Endothelial cell of umbilical vein (primary cell): ENCODE measurements at regions not wholly inside any gene's neighbourhood (a gene's known extent, or its start where the extent isn't known, plus 50 kb on each side); places are given as distances from the start of the nearest gene placed in this dataset.

ENCODE experiments used
- BruUV-seq: library from RNA; stranded (reverse); fragments of 400-500 nt; replicated peaks from 2 replicates; lab custom pipeline; 2021; lab: Mats Ljungman, UMichigan
- CTCF ChIA-PET: fragments of 300-600, 350-600 bp; sonication (Branson Sonifier 250); formaldehyde crosslinking; loops from one replicate; lab custom pipeline; 2021; ENCODE audit warnings: antibody characterized with exemption, inconsistent platforms; lab: Charles Lee
- POLR2A ChIA-PET: fragments of 300-600, 350-600 bp; sonication (Branson Sonifier 250); formaldehyde crosslinking; loops from one replicate; lab custom pipeline; 2021; ENCODE audit warnings: antibody characterized with exemption, inconsistent platforms; lab: Charles Lee
- DNase-seq: peaks from one replicate; pipeline ENCODE4 v3.0.0-alpha.2; 2011; ENCODE audit warnings: low read depth, low spot score
- FAIRE-seq: peaks from 2 replicates; lab custom pipeline; 2011; peaks lifted over from hg19 to GRCh38; lab: Jason Lieb, UNC
- H2AFZ ChIP-seq: 2 replicates; pipeline ENCODE4 v1.6.0; 2012; ENCODE audit warnings: low read depth, low read length, control low read depth, inconsistent platforms
- H3K27ac ChIP-seq: 2 replicates; pipeline ENCODE4 v1.5.1; 2011; ENCODE audit warnings: low read depth, mild to moderate bottlenecking, control low read depth, low read length, moderate library complexity; ENCODE audit not compliant: insufficient read depth
- H3K27me3 ChIP-seq, 2 experiments: 2 replicates each; pipeline versions ENCODE4 v1.6.0 to v1.6.1; 2011; ENCODE audit warnings: low read length in 2 of 2, mixed read lengths in 1 of 2; ENCODE audit not compliant: control insufficient read depth in 2 of 2, insufficient read depth in 2 of 2
- H3K36me3 ChIP-seq, 2 experiments: 2 replicates in 1 of 2; 3 replicates in 1 of 2; pipeline ENCODE4 v1.5.1; 2011; ENCODE audit warnings: low read length in 2 of 2, mild to moderate bottlenecking in 1 of 2, moderate library complexity in 1 of 2; ENCODE audit not compliant: control insufficient read depth in 2 of 2, insufficient read depth in 2 of 2; ENCODE audit errors: extremely low read depth in 1 of 2
- H3K4me1 ChIP-seq: 3 replicates; pipeline ENCODE4 v1.5.1; 2011; ENCODE audit warnings: mild to moderate bottlenecking, low read length; ENCODE audit not compliant: control insufficient read depth, insufficient read depth; ENCODE audit errors: extremely low read depth
- H3K4me2 ChIP-seq: 2 replicates; pipeline ENCODE4 v1.6.1; 2011; ENCODE audit warnings: low read length, control low read depth, mixed read lengths; ENCODE audit not compliant: insufficient read depth
- H3K4me3 ChIP-seq, 3 experiments: fragments of 200-600 bp in 1 of 3; sonication (generic), shearing (Covaris generic) in 1 of 3; replicated peaks in 1 of 3; 2 replicates each; pipeline ENCODE4 v1.5.1; 2011 to 2016; ENCODE audit warnings: control low read depth in 3 of 3, low read length in 3 of 3, mild to moderate bottlenecking in 2 of 3, inconsistent platforms in 1 of 3, low read depth in 1 of 3, moderate library complexity in 1 of 3; ENCODE audit not compliant: insufficient read depth in 1 of 3
- H3K79me2 ChIP-seq: 2 replicates; pipeline ENCODE4 v1.6.0; 2012; ENCODE audit warnings: low read length, inconsistent platforms; ENCODE audit not compliant: control insufficient read depth, insufficient read depth
- H3K9ac ChIP-seq: replicated peaks from 2 replicates; pipeline ENCODE3; 2011; ENCODE audit warnings: low read length, control low read depth; ENCODE audit not compliant: insufficient read depth; ENCODE audit errors: extremely low read depth
- H3K9me1 ChIP-seq: replicated peaks from 3 replicates; pipeline ENCODE4 v1.6.0; 2011; ENCODE audit warnings: mild to moderate bottlenecking, low read length; ENCODE audit not compliant: control insufficient read depth, insufficient read depth; ENCODE audit errors: extremely low read depth
- H3K9me3 ChIP-seq: replicated peaks from 2 replicates; pipeline ENCODE4 v1.5.1; 2012; ENCODE audit warnings: low read length, inconsistent platforms; ENCODE audit not compliant: control insufficient read depth, insufficient read depth
- H4K20me1 ChIP-seq: replicated peaks from 2 replicates; pipeline ENCODE3; 2011; ENCODE audit warnings: mild to moderate bottlenecking, low read length; ENCODE audit not compliant: control insufficient read depth, insufficient read depth; ENCODE audit errors: extremely low read depth
- EZH2 ChIP-seq: IDR thresholded peaks from 2 replicates; pipeline ENCODE4 v1.6.1; 2012; ENCODE audit warnings: borderline replicate concordance, low read depth, mild to moderate bottlenecking, moderate library complexity, low read length, inconsistent platforms; ENCODE audit not compliant: severe bottlenecking
- FOS ChIP-seq: IDR thresholded peaks from 2 replicates; pipeline ENCODE4 v1.6.1; 2011; ENCODE audit warnings: mild to moderate bottlenecking, low read length, moderate library complexity, borderline replicate concordance; ENCODE audit not compliant: insufficient read depth
- GATA2 ChIP-seq: IDR thresholded peaks from 2 replicates; pipeline ENCODE4 v1.7.0; 2011; ENCODE audit warnings: low read depth, mild to moderate bottlenecking, moderate library complexity, mixed read lengths, low read length; ENCODE audit not compliant: insufficient read length, insufficient read depth
- JUN ChIP-seq: IDR thresholded peaks from 2 replicates; pipeline ENCODE4 v1.6.1; 2011; ENCODE audit warnings: borderline replicate concordance, low read depth; ENCODE audit not compliant: insufficient read length, insufficient read depth
- MYC ChIP-seq: IDR thresholded peaks from one replicate; pipeline ENCODE4 v1.6.1; 2011; ENCODE audit warnings: mild to moderate bottlenecking, low read depth, low read length
- POLR2A ChIP-seq: IDR thresholded peaks from 2 replicates; pipeline ENCODE4 v1.6.1; 2012; ENCODE audit warnings: low read depth, mild to moderate bottlenecking, control low read depth, low read length
- POLR2AphosphoS5 ChIP-seq: IDR thresholded peaks from 2 replicates; pipeline ENCODE4 v1.6.1; 2012; ENCODE audit warnings: low read depth, mild to moderate bottlenecking, control low read depth, low read length, moderate library complexity; ENCODE audit not compliant: insufficient read depth
- dilution Hi-C: fragments of 300-500 bp; cut with MboI; formaldehyde crosslinking; loops from one replicate; pipeline ENCODE4 v1.15.0; 2019; ENCODE audit warnings: low sequenced_read_pairs; ENCODE audit not compliant: extremely low pct_ligation_motif_present
- intact Hi-C: fragments of 100-400 bp; cut with micrococcal nuclease; formaldehyde crosslinking; loops from one replicate; pipeline ENCODE4 v1.10.0; 2022
- TF ChIP-seq, protein P1 (sequence below): IDR thresholded peaks from 2 replicates; pipeline ENCODE4 v1.6.1; 2011; ENCODE audit not compliant: insufficient read depth, insufficient read length
- TF ChIP-seq, protein P2 (sequence below), 2 donors: IDR thresholded peaks; 1 replicate in 1 of 2; 2 replicates in 1 of 2; pipeline ENCODE4 v1.5.1; 2011; ENCODE audit warnings: low read length in 2 of 2, mild to moderate bottlenecking in 2 of 2, moderate library complexity in 2 of 2, control low read depth in 1 of 2, inconsistent platforms in 1 of 2, low read depth in 1 of 2; ENCODE audit not compliant: insufficient read depth in 1 of 2; ENCODE audit errors: extremely low read depth in 1 of 2

DNA sequence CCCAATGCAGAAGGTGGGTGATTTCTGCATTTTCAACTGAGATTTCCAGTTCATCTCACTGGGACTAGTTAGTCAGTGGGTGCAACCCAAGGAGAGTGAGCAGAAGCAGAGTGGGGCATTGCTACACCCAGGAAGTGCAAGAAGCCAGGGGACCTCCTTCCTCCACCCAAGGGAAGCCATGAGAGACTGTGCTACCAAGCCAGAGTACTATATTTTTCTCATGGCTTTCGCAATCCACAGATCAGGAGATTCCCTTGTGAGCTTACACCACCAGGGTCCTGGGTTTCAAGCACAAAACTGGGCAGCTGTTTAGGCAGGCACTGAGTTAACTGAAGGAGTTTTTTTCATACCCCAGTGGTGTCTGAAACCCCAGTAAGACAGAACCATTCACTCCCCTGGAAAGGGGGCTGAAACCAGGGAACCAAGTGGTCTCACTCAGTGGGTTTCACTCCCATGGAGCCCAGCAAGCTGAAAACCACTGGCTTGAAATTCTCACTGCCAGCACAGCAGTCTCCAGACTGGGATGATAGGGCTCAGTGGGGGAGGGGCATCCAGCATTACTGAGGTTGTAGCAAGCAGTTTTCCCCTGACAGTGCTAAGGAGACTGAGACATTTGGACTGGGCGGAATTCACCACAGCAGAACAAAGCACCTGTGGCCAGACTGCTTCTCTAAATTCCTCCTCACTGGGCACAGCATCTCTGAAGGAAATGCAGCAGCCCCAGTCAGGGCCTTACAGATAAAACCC, 903.4 kb downstream of the TECRL start:
- dilution Hi-C loops (no loop called here), intact Hi-C loops (no loop called here)
- H3K9me3 ChIP-seq = no peaks in the 10 kb centered on the region
- no peaks in the 10 kb centered on the region for H3K36me3 ChIP-seq
- H3K27me3 ChIP-seq = no peaks in the 10 kb centered on the region
- no peaks in the 10 kb centered on the region for H3K79me2 ChIP-seq
- ChIA-PET CTCF (no interaction called here), POLR2A (no interaction called here)
- no peaks in the 10 kb centered on the region for H3K9me1 ChIP-seq
- no peak overlapping the region for H3K9ac ChIP-seq
- BruUV-seq = no TSS peak
- no peak overlapping the region for H3K27ac ChIP-seq
- no peak overlapping the region for H2AFZ ChIP-seq
- FAIRE-seq (no peak), DNase-seq (no peak)
- H4K20me1 ChIP-seq = no peaks in the 10 kb centered on the region
- H3K4me1 ChIP-seq = no peaks in the 10 kb centered on the region
- no peak overlapping the region for H3K4me2 ChIP-seq
- no peak overlapping the region for H3K4me3 ChIP-seq
- TF ChIP-seq, protein P1, sequence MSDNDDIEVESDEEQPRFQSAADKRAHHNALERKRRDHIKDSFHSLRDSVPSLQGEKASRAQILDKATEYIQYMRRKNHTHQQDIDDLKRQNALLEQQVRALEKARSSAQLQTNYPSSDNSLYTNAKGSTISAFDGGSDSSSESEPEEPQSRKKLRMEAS = no peak
- TF ChIP-seq JUN = no peak
- no peak for TF ChIP-seq POLR2A
- TF ChIP-seq POLR2AphosphoS5 = no peak
- TF ChIP-seq, protein P2, sequence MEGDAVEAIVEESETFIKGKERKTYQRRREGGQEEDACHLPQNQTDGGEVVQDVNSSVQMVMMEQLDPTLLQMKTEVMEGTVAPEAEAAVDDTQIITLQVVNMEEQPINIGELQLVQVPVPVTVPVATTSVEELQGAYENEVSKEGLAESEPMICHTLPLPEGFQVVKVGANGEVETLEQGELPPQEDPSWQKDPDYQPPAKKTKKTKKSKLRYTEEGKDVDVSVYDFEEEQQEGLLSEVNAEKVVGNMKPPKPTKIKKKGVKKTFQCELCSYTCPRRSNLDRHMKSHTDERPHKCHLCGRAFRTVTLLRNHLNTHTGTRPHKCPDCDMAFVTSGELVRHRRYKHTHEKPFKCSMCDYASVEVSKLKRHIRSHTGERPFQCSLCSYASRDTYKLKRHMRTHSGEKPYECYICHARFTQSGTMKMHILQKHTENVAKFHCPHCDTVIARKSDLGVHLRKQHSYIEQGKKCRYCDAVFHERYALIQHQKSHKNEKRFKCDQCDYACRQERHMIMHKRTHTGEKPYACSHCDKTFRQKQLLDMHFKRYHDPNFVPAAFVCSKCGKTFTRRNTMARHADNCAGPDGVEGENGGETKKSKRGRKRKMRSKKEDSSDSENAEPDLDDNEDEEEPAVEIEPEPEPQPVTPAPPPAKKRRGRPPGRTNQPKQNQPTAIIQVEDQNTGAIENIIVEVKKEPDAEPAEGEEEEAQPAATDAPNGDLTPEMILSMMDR (IDR thresholded peaks at IDR 0.05; ENCODE audit: extremely low read depth in 1 of 2, insufficient read depth in 1 of 2, low read depth in 1 of 2, low read length in 2 of 2) = no peak
- no peak for TF ChIP-seq FOS
- no peak for TF ChIP-seq EZH2
- TF ChIP-seq GATA2 = no peak
- no peak for TF ChIP-seq MYC
